ENCODE measurements at regions not wholly inside any gene's neighbourhood (a gene's known extent, or its start where the extent isn't known, plus 50 kb on each side); places are given as distances from the start of the nearest gene placed in this dataset.

GRCh38 chr15:39369768-39370167, 211.1 kb upstream of the THBS1 start:
- H3K9me3 ChIP-seq = peaks cover 9% of the 10 kb centered on the region
- no peaks in the 10 kb centered on the region for H3K27me3 ChIP-seq (replicated peaks; ENCODE audit: control insufficient read depth, insufficient read depth, low read length)
- no peaks in the 10 kb centered on the region for H3K36me3 Mint-ChIP-seq (ENCODE audit: insufficient read depth, unreplicated experiment)
- no peak overlapping the region for H3K27ac Mint-ChIP-seq (ENCODE audit: unreplicated experiment)
- DNase-seq = no peak
- H3K27me3 Mint-ChIP-seq (ENCODE audit: insufficient read depth, unreplicated experiment) = no peaks in the 10 kb centered on the region
- ChIA-PET CTCF (no interaction called here), POLR2A (no interaction called here)
- no peaks in the 10 kb centered on the region for H3K4me1 Mint-ChIP-seq (ENCODE audit: low read depth, unreplicated experiment)
- H3K4me1 ChIP-seq = no peaks in the 10 kb centered on the region
- no peaks in the 10 kb centered on the region for H3K36me3 ChIP-seq (ENCODE audit: control insufficient read depth, insufficient read depth, low read length)
- peaks cover 53% of the 10 kb centered on the region for H3K9me3 Mint-ChIP-seq (ENCODE audit: unreplicated experiment)
- H3K4me3 Mint-ChIP-seq (ENCODE audit: unreplicated experiment) = no peak overlapping the region
- no peak overlapping the region for H3K4me3 ChIP-seq (ENCODE audit: low read depth, low read length)
- TF ChIP-seq, protein P1, sequence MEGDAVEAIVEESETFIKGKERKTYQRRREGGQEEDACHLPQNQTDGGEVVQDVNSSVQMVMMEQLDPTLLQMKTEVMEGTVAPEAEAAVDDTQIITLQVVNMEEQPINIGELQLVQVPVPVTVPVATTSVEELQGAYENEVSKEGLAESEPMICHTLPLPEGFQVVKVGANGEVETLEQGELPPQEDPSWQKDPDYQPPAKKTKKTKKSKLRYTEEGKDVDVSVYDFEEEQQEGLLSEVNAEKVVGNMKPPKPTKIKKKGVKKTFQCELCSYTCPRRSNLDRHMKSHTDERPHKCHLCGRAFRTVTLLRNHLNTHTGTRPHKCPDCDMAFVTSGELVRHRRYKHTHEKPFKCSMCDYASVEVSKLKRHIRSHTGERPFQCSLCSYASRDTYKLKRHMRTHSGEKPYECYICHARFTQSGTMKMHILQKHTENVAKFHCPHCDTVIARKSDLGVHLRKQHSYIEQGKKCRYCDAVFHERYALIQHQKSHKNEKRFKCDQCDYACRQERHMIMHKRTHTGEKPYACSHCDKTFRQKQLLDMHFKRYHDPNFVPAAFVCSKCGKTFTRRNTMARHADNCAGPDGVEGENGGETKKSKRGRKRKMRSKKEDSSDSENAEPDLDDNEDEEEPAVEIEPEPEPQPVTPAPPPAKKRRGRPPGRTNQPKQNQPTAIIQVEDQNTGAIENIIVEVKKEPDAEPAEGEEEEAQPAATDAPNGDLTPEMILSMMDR (IDR thresholded peaks at IDR 0.05; ENCODE audit: insufficient read depth in 1 of 2, low read depth in 1 of 2, low read length in 1 of 2, severe bottlenecking in 1 of 2, unreplicated experiment in 1 of 2) = no peak
- intact Hi-C loops (cut with micrococcal nuclease; ENCODE audit: unreplicated experiment) = no loop called here
- no TSS peak for BruUV-seq (replicated peaks)

GRCh38 chr15:39376371-39376909, 204.4 kb upstream of the THBS1 start:
- no peaks in the 10 kb centered on the region for H3K36me3 ChIP-seq (ENCODE audit: control insufficient read depth, insufficient read depth, low read length)
- no peaks in the 10 kb centered on the region for H3K27me3 ChIP-seq (replicated peaks; ENCODE audit: control insufficient read depth, insufficient read depth, low read length)
- peaks cover 5% of the 10 kb centered on the region for H3K9me3 ChIP-seq
- Mint-ChIP-seq H3K27ac (ENCODE audit: unreplicated experiment) (no peak overlapping the region), H3K4me3 (ENCODE audit: unreplicated experiment) (no peak overlapping the region), H3K9me3 (ENCODE audit: unreplicated experiment) (peaks cover 26% of the 10 kb centered on the region), H3K36me3 (ENCODE audit: insufficient read depth, unreplicated experiment) (no peaks in the 10 kb centered on the region), H3K27me3 (ENCODE audit: insufficient read depth, unreplicated experiment) (no peaks in the 10 kb centered on the region), H3K4me1 (ENCODE audit: low read depth, unreplicated experiment) (no peaks in the 10 kb centered on the region)
- H3K4me3 ChIP-seq (ENCODE audit: low read depth, low read length) = no peak overlapping the region
- ChIA-PET CTCF (no interaction called here), POLR2A (no interaction called here)
- peaks cover 11% of the 10 kb centered on the region for H3K4me1 ChIP-seq
- BruUV-seq (replicated peaks) = no TSS peak
- intact Hi-C loops (cut with micrococcal nuclease; ENCODE audit: unreplicated experiment) = no loop called here
- TF ChIP-seq, protein P1 (IDR thresholded peaks at IDR 0.05; ENCODE audit: insufficient read depth in 1 of 2, low read depth in 1 of 2, low read length in 1 of 2, severe bottlenecking in 1 of 2, unreplicated experiment in 1 of 2) = no peak
- DNase-seq = no peak

- H3K4me3 Mint-ChIP-seq (ENCODE audit: unreplicated experiment) = no peak overlapping the region
- H3K27ac Mint-ChIP-seq (ENCODE audit: unreplicated experiment) = no peak overlapping the region
- no peak for DNase-seq
- no TSS peak for BruUV-seq (replicated peaks)
- no peaks in the 10 kb centered on the region for H3K4me1 Mint-ChIP-seq (ENCODE audit: low read depth, unreplicated experiment)
- TF ChIP-seq, protein P1 (IDR thresholded peaks at IDR 0.05; ENCODE audit: insufficient read depth in 1 of 2, low read depth in 1 of 2, low read length in 1 of 2, severe bottlenecking in 1 of 2, unreplicated experiment in 1 of 2) = no peak
- intact Hi-C loops (cut with micrococcal nuclease; ENCODE audit: unreplicated experiment) = no loop called here
- Histone ChIP-seq H3K4me1 (peaks cover 11% of the 10 kb centered on the region), H3K9me3 (no peaks in the 10 kb centered on the region), H3K27me3 (replicated peaks; ENCODE audit: control insufficient read depth, insufficient read depth, low read length) (no peaks in the 10 kb centered on the region), H3K36me3 (ENCODE audit: control insufficient read depth, insufficient read depth, low read length) (no peaks in the 10 kb centered on the region), H3K4me3 (ENCODE audit: low read depth, low read length) (no peak overlapping the region)
- H3K27me3 Mint-ChIP-seq (ENCODE audit: insufficient read depth, unreplicated experiment) = no peaks in the 10 kb centered on the region
- CTCF ChIA-PET = no interaction called here
- POLR2A ChIA-PET = no interaction called here
- H3K36me3 Mint-ChIP-seq (ENCODE audit: insufficient read depth, unreplicated experiment) = no peaks in the 10 kb centered on the region
- H3K9me3 Mint-ChIP-seq (ENCODE audit: unreplicated experiment) = no peaks in the 10 kb centered on the region
These were observed 199.4 kb upstream of the THBS1 start for GRCh38 chr15:39381517-39381916.

All from Caco-2 (cell line).